Fibroblast of mammary gland (primary cell): ENCODE measurements at regions not wholly inside any gene's neighbourhood (a gene's known extent, or its start where the extent isn't known, plus 50 kb on each side); places are given as distances from the start of the nearest gene placed in this dataset.

ENCODE experiments used
- DNase-seq: peaks from one replicate; pipeline ENCODE4 v3.0.0-alpha.2; 2010; ENCODE audit warnings: low read depth
- H3K4me3 ChIP-seq: 2 replicates; pipeline ENCODE4 v1.5.1; 2011; ENCODE audit warnings: low read depth, mild to moderate bottlenecking, low read length, moderate library complexity; ENCODE audit not compliant: control insufficient read depth
- TF ChIP-seq, protein P1 (sequence below): conservative IDR thresholded peaks from 2 replicates; pipeline ENCODE4 v1.5.1; 2011; ENCODE audit warnings: low read depth, low read length, inconsistent platforms; ENCODE audit not compliant: control insufficient read depth, insufficient read depth

DNA sequence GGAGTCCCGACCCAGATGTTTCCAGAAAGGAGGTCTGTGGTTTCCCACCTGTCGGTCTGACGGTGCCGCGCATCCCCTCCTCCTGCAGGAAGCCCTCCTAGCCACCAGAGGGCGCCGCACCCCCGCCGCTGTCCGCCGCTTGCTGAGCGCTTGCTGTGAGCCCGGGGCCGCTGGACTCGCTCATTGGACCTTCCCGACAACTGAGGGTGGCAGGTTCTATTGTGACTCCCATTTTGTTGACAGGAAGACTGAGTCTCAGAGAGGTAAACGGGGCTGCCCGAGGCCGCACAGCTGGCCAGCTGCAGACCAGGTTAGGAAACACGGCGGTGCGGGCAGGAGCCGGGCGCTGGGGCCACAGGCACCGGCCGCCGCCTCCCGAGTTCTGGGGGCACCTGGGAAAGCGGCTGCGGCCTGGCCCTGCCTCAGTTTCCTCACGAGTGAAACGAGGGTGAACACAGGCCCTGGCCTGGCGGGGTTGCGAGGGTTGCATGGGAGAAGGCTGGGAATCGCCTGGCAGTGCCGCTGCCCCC, 191.1 kb upstream of the CIBAR2 start:
- H3K4me3 ChIP-seq: no peak overlapping the region
- DNase-seq: no peak
- TF ChIP-seq, protein P1, sequence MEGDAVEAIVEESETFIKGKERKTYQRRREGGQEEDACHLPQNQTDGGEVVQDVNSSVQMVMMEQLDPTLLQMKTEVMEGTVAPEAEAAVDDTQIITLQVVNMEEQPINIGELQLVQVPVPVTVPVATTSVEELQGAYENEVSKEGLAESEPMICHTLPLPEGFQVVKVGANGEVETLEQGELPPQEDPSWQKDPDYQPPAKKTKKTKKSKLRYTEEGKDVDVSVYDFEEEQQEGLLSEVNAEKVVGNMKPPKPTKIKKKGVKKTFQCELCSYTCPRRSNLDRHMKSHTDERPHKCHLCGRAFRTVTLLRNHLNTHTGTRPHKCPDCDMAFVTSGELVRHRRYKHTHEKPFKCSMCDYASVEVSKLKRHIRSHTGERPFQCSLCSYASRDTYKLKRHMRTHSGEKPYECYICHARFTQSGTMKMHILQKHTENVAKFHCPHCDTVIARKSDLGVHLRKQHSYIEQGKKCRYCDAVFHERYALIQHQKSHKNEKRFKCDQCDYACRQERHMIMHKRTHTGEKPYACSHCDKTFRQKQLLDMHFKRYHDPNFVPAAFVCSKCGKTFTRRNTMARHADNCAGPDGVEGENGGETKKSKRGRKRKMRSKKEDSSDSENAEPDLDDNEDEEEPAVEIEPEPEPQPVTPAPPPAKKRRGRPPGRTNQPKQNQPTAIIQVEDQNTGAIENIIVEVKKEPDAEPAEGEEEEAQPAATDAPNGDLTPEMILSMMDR: peak; percentile 60

DNA sequence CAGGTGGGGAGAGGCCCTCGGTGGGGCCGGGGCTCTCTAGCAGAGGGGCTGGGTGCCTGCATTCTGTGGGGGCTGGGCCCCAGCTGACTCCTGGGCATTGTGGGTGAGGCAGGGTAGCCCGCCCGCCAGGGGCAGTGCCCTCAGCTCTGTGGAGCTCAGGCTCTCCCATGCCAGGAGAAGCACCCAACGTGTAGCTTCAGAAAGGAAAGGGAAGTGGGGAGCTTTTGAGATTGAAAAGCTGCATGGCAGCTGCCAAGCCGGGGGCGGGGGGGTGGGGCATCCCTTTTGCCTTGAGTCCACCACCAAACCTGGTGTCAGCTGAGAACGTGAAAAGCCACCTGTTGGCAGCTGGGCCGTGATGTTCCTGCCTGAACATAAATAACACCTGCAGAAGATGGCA, 192.1 kb upstream of the CIBAR2 start:
- H3K4me3 ChIP-seq: no peak overlapping the region
- TF ChIP-seq, protein P1: no peak
- no peak for DNase-seq

DNA sequence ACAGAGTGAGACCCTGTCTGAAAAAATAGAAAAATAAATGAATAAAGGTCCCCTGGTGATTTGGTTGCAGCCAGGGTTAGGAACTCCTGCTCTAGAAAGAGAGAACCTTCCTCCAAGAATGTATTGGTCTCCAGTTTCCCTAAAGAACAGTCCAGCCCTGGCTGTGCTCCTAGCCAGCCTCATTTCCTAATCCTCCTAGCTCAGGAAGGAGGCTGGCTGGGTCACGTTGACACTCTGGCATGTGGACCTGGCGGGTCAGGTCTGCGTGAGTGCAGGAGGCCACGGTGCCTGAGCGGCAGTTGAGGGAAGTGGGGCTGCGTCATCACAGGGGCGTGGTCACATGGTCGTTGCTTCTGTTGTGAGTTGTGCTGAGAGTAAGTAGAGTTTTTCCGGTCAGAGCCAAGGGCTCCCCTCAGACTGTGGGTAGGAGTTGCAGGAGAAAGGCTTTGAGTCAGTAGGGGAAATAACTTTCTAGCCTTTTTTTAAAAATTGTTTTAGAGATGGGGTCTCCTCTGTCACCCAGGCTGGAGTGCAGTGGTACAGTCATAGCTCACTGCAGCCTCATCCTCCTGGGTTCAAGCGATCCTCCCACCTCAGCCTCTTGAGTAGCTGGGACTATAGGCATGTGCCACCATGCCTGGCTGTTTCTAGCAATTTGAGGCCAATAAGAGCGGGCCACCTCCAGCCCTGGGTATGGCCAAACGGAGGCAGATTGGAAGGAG, 194.0 kb upstream of the CIBAR2 start:
- TF ChIP-seq, protein P1: no peak
- no peak overlapping the region for H3K4me3 ChIP-seq
- peak; percentile 85 for DNase-seq

DNA sequence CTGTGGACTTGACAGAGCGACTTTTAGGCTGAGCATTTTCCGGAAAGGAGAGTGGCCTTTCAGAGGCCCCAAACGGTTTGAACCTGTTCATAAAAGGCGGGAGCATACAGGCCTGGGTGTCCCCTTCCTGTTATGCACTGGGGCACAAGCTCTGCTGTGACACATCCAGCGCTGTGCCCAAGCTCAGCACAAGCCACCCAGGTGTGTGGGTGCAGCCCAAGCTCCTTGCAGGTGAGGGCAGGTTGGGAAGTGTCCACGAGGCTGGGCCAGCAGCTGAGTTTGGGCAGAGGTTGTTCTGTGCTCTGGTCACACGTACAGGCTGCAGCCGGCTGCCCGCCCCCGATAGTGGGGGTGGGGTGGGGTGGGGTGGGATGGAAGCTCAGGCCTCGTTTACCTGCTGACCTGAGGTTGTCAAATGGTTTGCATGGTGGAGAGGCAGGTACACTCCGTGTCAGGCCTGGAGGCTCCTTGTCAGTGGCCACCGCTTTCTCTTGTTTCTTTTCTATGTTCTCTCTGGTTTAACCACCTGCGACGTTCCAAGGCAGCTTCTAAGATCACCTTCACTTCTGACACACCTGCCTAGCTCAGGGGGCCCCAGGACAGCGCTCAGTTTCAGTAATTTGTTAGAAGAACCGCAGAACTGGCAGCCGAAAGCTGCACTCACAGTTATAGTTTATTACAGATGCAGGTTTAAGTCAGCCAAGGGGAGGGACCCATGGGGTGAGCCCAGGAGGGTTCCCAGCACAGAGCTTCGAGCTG, 194.7 kb upstream of the CIBAR2 start:
- TF ChIP-seq, protein P1: no peak
- H3K4me3 ChIP-seq: no peak overlapping the region
- no peak for DNase-seq

DNA sequence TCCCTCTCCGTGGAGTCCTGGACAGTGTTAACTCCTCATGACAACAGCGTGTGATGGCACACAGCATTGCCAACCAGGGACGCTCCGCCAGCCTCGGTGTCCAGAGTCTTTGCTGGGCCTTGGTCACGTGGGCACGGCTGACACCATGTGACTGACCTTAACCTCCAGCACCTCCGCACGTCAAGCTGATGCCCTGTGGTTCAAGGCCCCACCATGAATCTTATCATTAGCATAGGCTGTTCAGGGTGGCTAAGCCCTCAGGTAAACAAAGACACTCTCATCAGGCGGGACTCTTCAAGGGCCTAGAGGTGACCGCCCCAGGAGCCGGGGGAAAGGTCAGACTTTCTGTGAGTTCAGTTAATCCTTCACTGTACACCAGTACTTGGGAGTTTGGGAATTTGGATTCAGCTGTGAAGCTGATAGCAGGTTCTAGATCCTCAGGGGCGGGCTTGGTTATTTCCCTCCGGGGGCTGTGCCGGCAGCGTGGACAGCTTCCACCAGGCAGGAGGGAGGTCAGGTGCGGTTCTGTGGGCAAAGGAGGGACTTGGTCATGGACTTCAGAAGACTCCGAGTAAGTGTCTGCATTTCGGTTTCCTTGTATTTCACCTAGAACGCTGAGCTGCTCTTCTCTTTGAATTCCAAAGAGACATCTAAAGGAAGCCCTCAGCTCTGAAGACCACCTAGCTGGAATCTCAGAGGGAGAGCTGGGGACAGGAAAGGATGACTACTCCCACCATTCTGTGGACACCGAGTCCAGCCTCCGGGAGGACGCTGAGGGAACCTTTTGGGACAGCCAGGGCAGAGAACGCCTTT, 195.5 kb upstream of the CIBAR2 start:
- DNase-seq: no peak
- TF ChIP-seq, protein P1: no peak
- H3K4me3 ChIP-seq: no peak overlapping the region
